H9 (cell line): ENCODE measurements at regions not wholly inside any gene's neighbourhood (a gene's known extent, or its start where the extent isn't known, plus 50 kb on each side); places are given as distances from the start of the nearest gene placed in this dataset.

Experiments used
- DNase-seq: peaks from one replicate; pipeline ENCODE4 v3.0.0-alpha.2; 2017
- H2AFZ ChIP-seq: one replicate; pipeline ENCODE4 v1.6.1; 2013; ENCODE audit warnings: mild to moderate bottlenecking, low read length, control low read depth, moderate library complexity
- H2AK5ac ChIP-seq: 2 replicates; pipeline ENCODE4 v1.6.1; 2013; ENCODE audit warnings: low read length, control low read depth, mixed read lengths; ENCODE audit not compliant: insufficient read length
- H2BK120ac ChIP-seq: one replicate; pipeline ENCODE4 v1.6.1; 2013; ENCODE audit warnings: low read depth, mild to moderate bottlenecking, low read length, control low read depth, inconsistent platforms; ENCODE audit not compliant: poor library complexity, severe bottlenecking
- H2BK12ac ChIP-seq: 2 replicates; pipeline ENCODE4 v1.6.1; 2013; ENCODE audit warnings: low read length, control low read depth, mixed read lengths, low read depth; ENCODE audit not compliant: insufficient read length
- H2BK15ac ChIP-seq: 2 replicates; pipeline ENCODE4 v1.6.1; 2013; ENCODE audit warnings: low read depth, low read length, control low read depth
- H2BK20ac ChIP-seq: one replicate; pipeline ENCODE4 v1.6.1; 2013; ENCODE audit warnings: low read depth, mild to moderate bottlenecking, low read length, control low read depth, inconsistent platforms; ENCODE audit not compliant: poor library complexity, severe bottlenecking
- H2BK5ac ChIP-seq: 2 replicates; pipeline ENCODE4 v1.6.1; 2013; ENCODE audit warnings: low read length, control low read depth, mixed read lengths; ENCODE audit not compliant: insufficient read length
- H3K14ac ChIP-seq: 2 replicates; pipeline ENCODE4 v1.6.1; 2013; ENCODE audit warnings: low read length, control low read depth; ENCODE audit not compliant: insufficient read depth
- H3K18ac ChIP-seq: 2 replicates; pipeline ENCODE4 v1.6.1; 2013; ENCODE audit warnings: low read depth, mild to moderate bottlenecking, mixed read lengths, low read length, control low read depth; ENCODE audit not compliant: insufficient read length
- H3K23ac ChIP-seq: 2 replicates; pipeline ENCODE4 v1.6.1; 2013; ENCODE audit warnings: low read length, control low read depth, mixed read lengths, low read depth; ENCODE audit not compliant: insufficient read length
- H3K23me2 ChIP-seq: 2 replicates; pipeline ENCODE4 v1.6.1; 2013; ENCODE audit warnings: low read depth, mild to moderate bottlenecking, mixed read lengths, low read length, control low read depth; ENCODE audit not compliant: insufficient read length, poor library complexity, severe bottlenecking
- H3K27ac ChIP-seq: 2 replicates; pipeline ENCODE4 v1.5.1; 2013; ENCODE audit warnings: low read length, control low read depth, mixed read lengths, low read depth; ENCODE audit not compliant: insufficient read length
- H3K27me3 ChIP-seq: 2 replicates; pipeline ENCODE4 v1.6.1; 2013; ENCODE audit warnings: low read length, control low read depth, inconsistent platforms; ENCODE audit not compliant: insufficient read depth
- H3K4ac ChIP-seq: 2 replicates; pipeline ENCODE4 v1.6.1; 2013; ENCODE audit warnings: low read depth, mild to moderate bottlenecking, control low read depth, inconsistent platforms, low read length, moderate library complexity
- H3K4me1 ChIP-seq: 2 replicates; pipeline ENCODE4 v1.6.1; 2013; ENCODE audit warnings: low read length, control low read depth, inconsistent platforms; ENCODE audit not compliant: insufficient read depth
- H3K4me2 ChIP-seq: 2 replicates; pipeline ENCODE4 v1.6.1; 2013; ENCODE audit warnings: low read length, control low read depth, mixed read lengths; ENCODE audit not compliant: insufficient read length, insufficient read depth
- H3K56ac ChIP-seq: 2 replicates; pipeline ENCODE4 v1.6.1; 2013; ENCODE audit warnings: low read depth, mild to moderate bottlenecking, mixed read lengths, low read length, control low read depth; ENCODE audit not compliant: insufficient read length
- H3K79me1 ChIP-seq: 2 replicates; pipeline ENCODE4 v1.6.1; 2013; ENCODE audit warnings: low read depth, mild to moderate bottlenecking, moderate library complexity, low read length, control low read depth, inconsistent platforms; ENCODE audit not compliant: insufficient read depth, poor library complexity, severe bottlenecking
- H3K79me2 ChIP-seq: 2 replicates; pipeline ENCODE4 v1.6.1; 2013; ENCODE audit warnings: low read length, control low read depth, inconsistent platforms; ENCODE audit not compliant: insufficient read depth
- H3K9ac ChIP-seq: 2 replicates; pipeline ENCODE4 v1.6.1; 2013; ENCODE audit warnings: low read length, control low read depth, mixed read lengths; ENCODE audit not compliant: insufficient read length; ENCODE audit errors: extremely low read depth
- H3K9me3 ChIP-seq: one replicate; pipeline ENCODE4 v1.6.1; 2013; ENCODE audit warnings: low read depth, low read length, inconsistent platforms; ENCODE audit not compliant: control insufficient read depth
- H3T11ph ChIP-seq: one replicate; pipeline ENCODE4 v1.6.1; 2013; ENCODE audit warnings: mild to moderate bottlenecking, low read length, control low read depth, inconsistent platforms
- H4K20me1 ChIP-seq: one replicate; pipeline ENCODE4 v1.6.1; 2013; ENCODE audit not compliant: control insufficient read depth, insufficient read length, insufficient read depth
- H4K5ac ChIP-seq: 2 replicates; pipeline ENCODE4 v1.6.1; 2013; ENCODE audit warnings: low read depth, mild to moderate bottlenecking, mixed read lengths, low read length, control low read depth; ENCODE audit not compliant: insufficient read length
- H4K8ac ChIP-seq: replicated peaks from 2 replicates; pipeline ENCODE4 v1.6.1; 2013; ENCODE audit warnings: low read length, control low read depth, mixed read lengths, low read depth; ENCODE audit not compliant: insufficient read length
- H4K91ac ChIP-seq: 2 replicates; pipeline ENCODE4 v1.6.1; 2013; ENCODE audit warnings: low read depth, mild to moderate bottlenecking, moderate library complexity, mixed read lengths, low read length, control low read depth; ENCODE audit not compliant: insufficient read length
- H3K27ac Mint-ChIP-seq, 3 experiments: 2 replicates in 2 of 3; 3 replicates in 1 of 3; pipeline ENCODE4 v1.8.0; 2020 to 2021; ENCODE audit warnings: mixed read lengths in 3 of 3, mild to moderate bottlenecking in 1 of 3, moderate library complexity in 1 of 3
- H3K27me3 Mint-ChIP-seq: 2 replicates; pipeline ENCODE4 v1.8.0; 2021; ENCODE audit warnings: low read depth, mild to moderate bottlenecking, moderate library complexity, mixed read lengths
- H3K36me3 Mint-ChIP-seq, 3 experiments: 2 replicates in 2 of 3; 3 replicates in 1 of 3; pipeline ENCODE4 v1.8.0; 2020 to 2021; ENCODE audit warnings: low read depth in 3 of 3, mixed read lengths in 3 of 3; ENCODE audit not compliant: insufficient read depth in 1 of 3
- H3K4me1 Mint-ChIP-seq, 2 experiments: 2 replicates each; pipeline ENCODE4 v1.8.0; 2020; ENCODE audit warnings: mixed read lengths in 2 of 2
- H3K4me3 Mint-ChIP-seq, 2 experiments: 2 replicates in 1 of 2; 3 replicates in 1 of 2; pipeline ENCODE4 v1.8.0; 2020 to 2021; ENCODE audit warnings: mild to moderate bottlenecking in 2 of 2, mixed read lengths in 2 of 2, moderate library complexity in 1 of 2
- H3K9me3 Mint-ChIP-seq, 2 experiments: 2 replicates in 1 of 2; 3 replicates in 1 of 2; pipeline ENCODE4 v1.8.0; 2020; ENCODE audit warnings: mild to moderate bottlenecking in 2 of 2, mixed read lengths in 2 of 2, moderate library complexity in 1 of 2
- CTCF ChIP-seq: fragments of 200-600 bp; sonication (generic); conservative IDR thresholded peaks from 3 replicates; pipeline ENCODE4 v1.8.0; 2021; ENCODE audit warnings: antibody characterized with exemption, mild to moderate bottlenecking
- WGBS: extraction: QIAGEN DNeasy Blood & Tissue Kit; methylation state at CpG from one replicate; pipeline ENCODE4 v1.1.7; 2013; ENCODE audit warnings: missing lambda C conversion rate, low lambda C conversion rate, mixed read lengths; ENCODE audit not compliant: insufficient read length; ENCODE audit errors: extremely low coverage; 5-methylcytosine and 5-hydroxymethylcytosine counted together

GRCh38 chrX:140292188-140292587 lies 212.7 kb downstream of the SOX3 start:
- Histone ChIP-seq H2BK20ac (no peak overlapping the region), H2BK5ac (no peak overlapping the region), H3K56ac (no peak overlapping the region), H3K27me3 (no peaks in the 10 kb centered on the region), H3K14ac (no peak overlapping the region), H3K23ac (no peak overlapping the region), H3K9me3 (no peaks in the 10 kb centered on the region), H3K4ac (no peak overlapping the region), H2AFZ (no peak overlapping the region), H3K4me1 (no peaks in the 10 kb centered on the region), H2BK12ac (no peak overlapping the region), H3K23me2 (no peaks in the 10 kb centered on the region), H4K20me1 (no peaks in the 10 kb centered on the region), H4K8ac (no peak overlapping the region), H4K91ac (no peak overlapping the region), H2AK5ac (no peak overlapping the region), H3K27ac (no peak overlapping the region), H3K9ac (no peak overlapping the region), H3K79me1 (no peaks in the 10 kb centered on the region), H4K5ac (no peak overlapping the region), H2BK120ac (no peak overlapping the region), H3K4me2 (no peak overlapping the region), H3K79me2 (no peaks in the 10 kb centered on the region), H2BK15ac (no peak overlapping the region), H3T11ph (no peak overlapping the region), H3K18ac (no peak overlapping the region)
- no CpG with 5 or more reads among the region's 2 CpGs for WGBS
- H3K36me3 Mint-ChIP-seq = peaks cover 0 to 2% (median 0%) of the 10 kb centered on the region in 3 experiments; a peak in 1 of 7 replicates
- no peak overlapping the region; a peak in 1 of 7 replicates for H3K27ac Mint-ChIP-seq
- no peak for TF ChIP-seq CTCF
- H3K27me3 Mint-ChIP-seq = no peaks in the 10 kb centered on the region
- H3K9me3 Mint-ChIP-seq = peaks cover 4 to 5% of the 10 kb centered on the region in 2 experiments; a peak in 1 of 5 replicates
- H3K4me1 Mint-ChIP-seq = peaks cover 15 to 25% of the 10 kb centered on the region in 2 experiments
- no peak for DNase-seq
- H3K4me3 Mint-ChIP-seq = no peak overlapping the region
